Body of pancreas (tissue), 4 donors: ENCODE measurements at regions not wholly inside any gene's neighbourhood (a gene's known extent, or its start where the extent isn't known, plus 50 kb on each side); places are given as distances from the start of the nearest gene placed in this dataset.

Experiments used
- CTCF ChIP-seq, 7 experiments: fragments of 450-650 bp in 4 of 7; fragments of 200-600 bp in 3 of 7; sonication (generic) in 3 of 7; IDR thresholded peaks; one replicate each; pipeline ENCODE4 v1.5.1; 2016 to 2019; ENCODE audit warnings: antibody characterized with exemption in 7 of 7
- POLR2A ChIP-seq, 3 donors: fragments of 450-650 bp; IDR thresholded peaks; one replicate each; pipeline ENCODE4 v1.6.1; 2016; ENCODE audit warnings: antibody characterized with exemption in 3 of 3, mild to moderate bottlenecking in 2 of 3

- TF ChIP-seq POLR2A (IDR thresholded peaks at IDR 0.05) (no peak), CTCF (IDR thresholded peaks at IDR 0.05) (no peak)
These were observed 72.1 kb upstream of the TENM4 start for GRCh38 chr11:79512706-79513469.
